HepG2 (cell line): ENCODE measurements at regions not wholly inside any gene's neighbourhood (a gene's known extent, or its start where the extent isn't known, plus 50 kb on each side); places are given as distances from the start of the nearest gene placed in this dataset.

Source experiments
- ARNT2 ChIP-seq: sonication (generic); formaldehyde crosslinking; IDR thresholded peaks from 2 replicates; pipeline ENCODE4 v1.8.0; 2022; ENCODE audit warnings: mild to moderate bottlenecking, low read depth, missing genetic modification reagents, moderate library complexity
- IRF1 ChIP-seq: sonication (generic); formaldehyde crosslinking; IDR thresholded peaks from 2 replicates; pipeline ENCODE4 v1.4.0; 2020; ENCODE audit warnings: low read depth, mild to moderate bottlenecking, missing genetic modification reagents
- JUN ChIP-seq: sonication (generic); formaldehyde crosslinking; IDR thresholded peaks from 2 replicates; pipeline ENCODE4 v1.4.0; 2020; ENCODE audit warnings: mild to moderate bottlenecking, missing genetic modification reagents
- MTA3 ChIP-seq: sonication (generic); formaldehyde crosslinking; IDR thresholded peaks from 2 replicates; pipeline ENCODE4 v1.4.0; 2020; ENCODE audit warnings: missing genetic modification reagents
- RXRA ChIP-seq: sonication (generic); formaldehyde crosslinking; IDR thresholded peaks from 2 replicates; pipeline ENCODE4 v1.5.1; 2020; ENCODE audit warnings: missing genetic modification reagents
- ZNF12 ChIP-seq: sonication (generic); formaldehyde crosslinking; IDR thresholded peaks from 2 replicates; pipeline ENCODE4 v1.5.0; 2020; ENCODE audit warnings: missing genetic modification reagents
- ZNF350 ChIP-seq: sonication (generic); formaldehyde crosslinking; IDR thresholded peaks from 2 replicates; pipeline ENCODE4 v1.4.0; 2020; ENCODE audit warnings: mild to moderate bottlenecking, low read depth, missing genetic modification reagents, borderline replicate concordance
- ZNF550 ChIP-seq: sonication (generic); formaldehyde crosslinking; IDR thresholded peaks from 2 replicates; pipeline ENCODE4 v1.4.0; 2020; ENCODE audit warnings: mild to moderate bottlenecking, missing genetic modification reagents, borderline replicate concordance
- TF ChIP-seq, protein P1 (sequence below): sonication (generic); formaldehyde crosslinking; IDR thresholded peaks from 2 replicates; pipeline ENCODE4 v1.5.0; 2020; ENCODE audit warnings: mild to moderate bottlenecking, missing genetic modification reagents, moderate library complexity

DNA sequence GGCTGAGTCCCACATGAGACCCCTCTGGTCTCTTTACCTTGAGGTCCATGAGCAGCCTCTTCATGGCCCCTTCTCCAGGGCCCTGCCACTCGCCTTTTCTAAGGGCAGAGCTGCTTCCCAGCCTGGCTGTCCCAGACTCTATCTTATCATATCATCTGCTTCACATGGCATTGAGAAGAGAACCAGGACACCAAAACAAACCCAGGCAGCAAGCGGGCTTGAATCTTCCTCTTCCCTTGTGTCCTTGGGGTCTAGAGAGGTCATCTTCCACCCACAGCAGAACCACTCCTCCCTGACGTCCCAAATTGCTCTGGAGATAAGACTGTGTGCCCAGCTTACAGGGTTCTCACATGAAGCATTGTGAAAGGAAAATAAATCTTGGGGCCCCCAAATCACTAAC lies 261.3 kb upstream of the AUTS2 start:
- no peak for TF ChIP-seq JUN (CRISPR knock-in tag)
- TF ChIP-seq ZNF350 (CRISPR knock-in tag) = no peak
- TF ChIP-seq, protein P1, sequence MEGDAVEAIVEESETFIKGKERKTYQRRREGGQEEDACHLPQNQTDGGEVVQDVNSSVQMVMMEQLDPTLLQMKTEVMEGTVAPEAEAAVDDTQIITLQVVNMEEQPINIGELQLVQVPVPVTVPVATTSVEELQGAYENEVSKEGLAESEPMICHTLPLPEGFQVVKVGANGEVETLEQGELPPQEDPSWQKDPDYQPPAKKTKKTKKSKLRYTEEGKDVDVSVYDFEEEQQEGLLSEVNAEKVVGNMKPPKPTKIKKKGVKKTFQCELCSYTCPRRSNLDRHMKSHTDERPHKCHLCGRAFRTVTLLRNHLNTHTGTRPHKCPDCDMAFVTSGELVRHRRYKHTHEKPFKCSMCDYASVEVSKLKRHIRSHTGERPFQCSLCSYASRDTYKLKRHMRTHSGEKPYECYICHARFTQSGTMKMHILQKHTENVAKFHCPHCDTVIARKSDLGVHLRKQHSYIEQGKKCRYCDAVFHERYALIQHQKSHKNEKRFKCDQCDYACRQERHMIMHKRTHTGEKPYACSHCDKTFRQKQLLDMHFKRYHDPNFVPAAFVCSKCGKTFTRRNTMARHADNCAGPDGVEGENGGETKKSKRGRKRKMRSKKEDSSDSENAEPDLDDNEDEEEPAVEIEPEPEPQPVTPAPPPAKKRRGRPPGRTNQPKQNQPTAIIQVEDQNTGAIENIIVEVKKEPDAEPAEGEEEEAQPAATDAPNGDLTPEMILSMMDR = no peak
- TF ChIP-seq MTA3 (CRISPR knock-in tag) = no peak
- TF ChIP-seq ZNF12 (CRISPR knock-in tag) = no peak
- TF ChIP-seq ZNF550 (CRISPR knock-in tag) = no peak
- no peak for TF ChIP-seq ARNT2
- no peak for TF ChIP-seq IRF1 (CRISPR knock-in tag)
- TF ChIP-seq RXRA = no peak
